ENCODE measurements at regions not wholly inside any gene's neighbourhood (a gene's known extent, or its start where the extent isn't known, plus 50 kb on each side); places are given as distances from the start of the nearest gene placed in this dataset.

GRCh38 chrX:23554304-23554703 lies 113.0 kb upstream of the PRDX4 start:
- no peak for TF ChIP-seq ZNF565 (CRISPR knock-in tag; conservative IDR thresholded peaks at IDR 0.05; ENCODE audit: low read depth)
- TF ChIP-seq POU6F1 (CRISPR knock-in tag; IDR thresholded peaks at IDR 0.05; ENCODE audit: borderline replicate concordance, low read depth), result no peak
- no peak for TF ChIP-seq ZNF8 (CRISPR knock-in tag; IDR thresholded peaks at IDR 0.05)
- no peak for TF ChIP-seq SNAI2 (CRISPR knock-in tag; IDR thresholded peaks at IDR 0.05)
- TF ChIP-seq ZNF70 (CRISPR knock-in tag; IDR thresholded peaks at IDR 0.05), result no peak
- no peak for TF ChIP-seq OSR1 (CRISPR knock-in tag; IDR thresholded peaks at IDR 0.05)
- no peak for TF ChIP-seq PATZ1 (CRISPR knock-in tag; IDR thresholded peaks at IDR 0.05; ENCODE audit: borderline replicate concordance)
- TF ChIP-seq CREB5 (CRISPR knock-in tag; IDR thresholded peaks at IDR 0.05; ENCODE audit: low read depth), result no peak
- no peak for TF ChIP-seq ARNTL (CRISPR knock-in tag; IDR thresholded peaks at IDR 0.05; ENCODE audit: borderline replicate concordance, low read depth)
- TF ChIP-seq ZC3H10 (CRISPR knock-in tag; IDR thresholded peaks at IDR 0.05), result no peak
- TF ChIP-seq ISL1 (CRISPR knock-in tag; IDR thresholded peaks at IDR 0.05), result no peak
- no peak for TF ChIP-seq ZFP30 (CRISPR knock-in tag; IDR thresholded peaks at IDR 0.05)
- TF ChIP-seq BACH2 (CRISPR knock-in tag; IDR thresholded peaks at IDR 0.05; ENCODE audit: borderline replicate concordance), result no peak

Measured in SK-N-SH treated with all-trans-retinoic acid at 6 μM for 48 hours (cell line).